OCI-LY1 (cell line): ENCODE measurements at regions not wholly inside any gene's neighbourhood (a gene's known extent, or its start where the extent isn't known, plus 50 kb on each side); places are given as distances from the start of the nearest gene placed in this dataset.

Source experiments
- EZH2 ChIP-seq: fragments of 200-600 bp; sonication (generic), shearing (Covaris generic); IDR thresholded peaks from 2 replicates; pipeline ENCODE4 v1.8.0; 2017; ENCODE audit warnings: borderline replicate concordance, mixed run types, mild to moderate bottlenecking, antibody characterized with exemption, low read length, moderate library complexity, mixed read lengths
- TF ChIP-seq, protein P1 (sequence below): fragments of 200-600 bp; sonication (generic), shearing (Covaris generic); IDR thresholded peaks from 2 replicates; pipeline ENCODE4 v1.5.1; 2017; ENCODE audit warnings: mild to moderate bottlenecking, antibody characterized with exemption, low read length, moderate library complexity, mixed read lengths

DNA sequence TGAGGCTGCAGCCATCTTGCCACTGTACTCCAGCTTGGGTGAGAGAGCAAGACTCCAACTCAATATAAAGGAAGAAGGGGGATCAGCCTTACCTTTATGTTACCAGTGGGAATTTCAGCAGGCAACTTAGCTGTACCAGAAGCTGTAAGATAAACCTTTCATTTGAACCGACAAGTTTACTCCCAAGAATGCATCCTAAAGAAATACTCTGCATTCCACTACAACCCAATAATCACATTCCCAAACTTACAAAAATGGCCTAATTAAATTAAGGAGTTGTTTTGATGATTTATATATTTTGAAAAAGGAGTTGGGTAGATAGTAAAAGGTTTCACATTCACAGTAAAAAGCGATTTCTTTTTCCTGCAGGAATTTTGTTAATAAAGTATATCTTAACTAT is 241.4 kb downstream of the TTC8 start:
- TF ChIP-seq, protein P1, sequence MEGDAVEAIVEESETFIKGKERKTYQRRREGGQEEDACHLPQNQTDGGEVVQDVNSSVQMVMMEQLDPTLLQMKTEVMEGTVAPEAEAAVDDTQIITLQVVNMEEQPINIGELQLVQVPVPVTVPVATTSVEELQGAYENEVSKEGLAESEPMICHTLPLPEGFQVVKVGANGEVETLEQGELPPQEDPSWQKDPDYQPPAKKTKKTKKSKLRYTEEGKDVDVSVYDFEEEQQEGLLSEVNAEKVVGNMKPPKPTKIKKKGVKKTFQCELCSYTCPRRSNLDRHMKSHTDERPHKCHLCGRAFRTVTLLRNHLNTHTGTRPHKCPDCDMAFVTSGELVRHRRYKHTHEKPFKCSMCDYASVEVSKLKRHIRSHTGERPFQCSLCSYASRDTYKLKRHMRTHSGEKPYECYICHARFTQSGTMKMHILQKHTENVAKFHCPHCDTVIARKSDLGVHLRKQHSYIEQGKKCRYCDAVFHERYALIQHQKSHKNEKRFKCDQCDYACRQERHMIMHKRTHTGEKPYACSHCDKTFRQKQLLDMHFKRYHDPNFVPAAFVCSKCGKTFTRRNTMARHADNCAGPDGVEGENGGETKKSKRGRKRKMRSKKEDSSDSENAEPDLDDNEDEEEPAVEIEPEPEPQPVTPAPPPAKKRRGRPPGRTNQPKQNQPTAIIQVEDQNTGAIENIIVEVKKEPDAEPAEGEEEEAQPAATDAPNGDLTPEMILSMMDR, result no peak
- no peak for TF ChIP-seq EZH2
